A549 (cell line): ENCODE measurements at regions not wholly inside any gene's neighbourhood (a gene's known extent, or its start where the extent isn't known, plus 50 kb on each side); places are given as distances from the start of the nearest gene placed in this dataset.

ENCODE experiments used
- CHD4 ChIP-seq: fragments of 200-600 bp; sonication (generic); IDR thresholded peaks from 2 replicates; pipeline ENCODE4 v1.6.1; 2016; ENCODE audit warnings: antibody characterized with exemption, mild to moderate bottlenecking, borderline replicate concordance
- HOXA7 ChIP-seq: fragments of 250-450 bp; sonication (Bioruptor Pico); IDR thresholded peaks from 2 replicates; pipeline ENCODE4 v1.5.0; 2020; ENCODE audit warnings: mild to moderate bottlenecking, moderate library complexity
- RAD21 ChIP-seq, 2 experiments: fragments of >200 bp in 1 of 2; sonication (Bioruptor Twin) in 1 of 2; formaldehyde crosslinking in 1 of 2; IDR thresholded peaks in 1 of 2; conservative IDR thresholded peaks in 1 of 2; 2 replicates in 1 of 2; 3 replicates in 1 of 2; pipeline ENCODE4 v1.6.1; 2012 to 2018; ENCODE audit warnings: inconsistent platforms in 1 of 2
- SMC3 ChIP-seq: fragments of >200 bp; sonication (Bioruptor Twin); formaldehyde crosslinking; IDR thresholded peaks from 3 replicates; pipeline ENCODE4 v1.6.1; 2018; ENCODE audit warnings: inconsistent platforms
- TF ChIP-seq, protein P1 (sequence below): fragments of >200 bp; sonication (Bioruptor Twin); formaldehyde crosslinking; IDR thresholded peaks from 3 replicates; pipeline ENCODE4 v1.5.1; 2016
- TF ChIP-seq, protein P2 (sequence below): fragments of 450-650 bp; IDR thresholded peaks from 2 replicates; pipeline ENCODE4 v1.6.1; 2014; ENCODE audit warnings: antibody characterized with exemption
- TF ChIP-seq, protein P3 (sequence below): fragments of 200-600 bp; sonication (generic); IDR thresholded peaks from 2 replicates; pipeline ENCODE4 v1.6.1; 2016; ENCODE audit warnings: antibody characterized with exemption, mild to moderate bottlenecking, moderate library complexity
- TF ChIP-seq, protein P4 (sequence below): fragments of >200 bp; sonication (Bioruptor Twin); formaldehyde crosslinking; IDR thresholded peaks from 3 replicates; pipeline ENCODE4 v1.6.1; 2016

DNA sequence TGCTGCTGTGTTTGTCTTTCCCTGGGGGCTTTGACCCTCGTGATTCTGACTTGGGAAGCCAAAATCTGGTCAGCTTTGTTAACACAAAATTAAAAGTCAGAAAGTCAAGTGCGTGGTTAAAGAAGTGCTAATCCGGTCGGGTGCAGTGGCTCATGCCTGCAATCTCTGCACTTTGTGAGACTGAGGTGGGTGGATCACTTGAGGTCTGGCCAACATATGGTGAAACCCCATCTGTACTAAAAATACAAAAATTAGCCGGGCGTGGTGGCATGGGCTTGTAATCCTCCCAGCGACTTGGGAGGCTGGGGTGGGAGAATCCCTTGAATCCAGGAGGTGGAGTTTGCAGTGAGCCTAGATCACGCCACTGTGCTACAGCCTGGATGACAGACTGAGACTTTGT lies 844.6 kb downstream of the VRK1 start:
- TF ChIP-seq, protein P1, sequence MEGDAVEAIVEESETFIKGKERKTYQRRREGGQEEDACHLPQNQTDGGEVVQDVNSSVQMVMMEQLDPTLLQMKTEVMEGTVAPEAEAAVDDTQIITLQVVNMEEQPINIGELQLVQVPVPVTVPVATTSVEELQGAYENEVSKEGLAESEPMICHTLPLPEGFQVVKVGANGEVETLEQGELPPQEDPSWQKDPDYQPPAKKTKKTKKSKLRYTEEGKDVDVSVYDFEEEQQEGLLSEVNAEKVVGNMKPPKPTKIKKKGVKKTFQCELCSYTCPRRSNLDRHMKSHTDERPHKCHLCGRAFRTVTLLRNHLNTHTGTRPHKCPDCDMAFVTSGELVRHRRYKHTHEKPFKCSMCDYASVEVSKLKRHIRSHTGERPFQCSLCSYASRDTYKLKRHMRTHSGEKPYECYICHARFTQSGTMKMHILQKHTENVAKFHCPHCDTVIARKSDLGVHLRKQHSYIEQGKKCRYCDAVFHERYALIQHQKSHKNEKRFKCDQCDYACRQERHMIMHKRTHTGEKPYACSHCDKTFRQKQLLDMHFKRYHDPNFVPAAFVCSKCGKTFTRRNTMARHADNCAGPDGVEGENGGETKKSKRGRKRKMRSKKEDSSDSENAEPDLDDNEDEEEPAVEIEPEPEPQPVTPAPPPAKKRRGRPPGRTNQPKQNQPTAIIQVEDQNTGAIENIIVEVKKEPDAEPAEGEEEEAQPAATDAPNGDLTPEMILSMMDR: no peak
- TF ChIP-seq, protein P2, sequence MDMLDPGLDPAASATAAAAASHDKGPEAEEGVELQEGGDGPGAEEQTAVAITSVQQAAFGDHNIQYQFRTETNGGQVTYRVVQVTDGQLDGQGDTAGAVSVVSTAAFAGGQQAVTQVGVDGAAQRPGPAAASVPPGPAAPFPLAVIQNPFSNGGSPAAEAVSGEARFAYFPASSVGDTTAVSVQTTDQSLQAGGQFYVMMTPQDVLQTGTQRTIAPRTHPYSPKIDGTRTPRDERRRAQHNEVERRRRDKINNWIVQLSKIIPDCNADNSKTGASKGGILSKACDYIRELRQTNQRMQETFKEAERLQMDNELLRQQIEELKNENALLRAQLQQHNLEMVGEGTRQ: no peak
- TF ChIP-seq, protein P3, sequence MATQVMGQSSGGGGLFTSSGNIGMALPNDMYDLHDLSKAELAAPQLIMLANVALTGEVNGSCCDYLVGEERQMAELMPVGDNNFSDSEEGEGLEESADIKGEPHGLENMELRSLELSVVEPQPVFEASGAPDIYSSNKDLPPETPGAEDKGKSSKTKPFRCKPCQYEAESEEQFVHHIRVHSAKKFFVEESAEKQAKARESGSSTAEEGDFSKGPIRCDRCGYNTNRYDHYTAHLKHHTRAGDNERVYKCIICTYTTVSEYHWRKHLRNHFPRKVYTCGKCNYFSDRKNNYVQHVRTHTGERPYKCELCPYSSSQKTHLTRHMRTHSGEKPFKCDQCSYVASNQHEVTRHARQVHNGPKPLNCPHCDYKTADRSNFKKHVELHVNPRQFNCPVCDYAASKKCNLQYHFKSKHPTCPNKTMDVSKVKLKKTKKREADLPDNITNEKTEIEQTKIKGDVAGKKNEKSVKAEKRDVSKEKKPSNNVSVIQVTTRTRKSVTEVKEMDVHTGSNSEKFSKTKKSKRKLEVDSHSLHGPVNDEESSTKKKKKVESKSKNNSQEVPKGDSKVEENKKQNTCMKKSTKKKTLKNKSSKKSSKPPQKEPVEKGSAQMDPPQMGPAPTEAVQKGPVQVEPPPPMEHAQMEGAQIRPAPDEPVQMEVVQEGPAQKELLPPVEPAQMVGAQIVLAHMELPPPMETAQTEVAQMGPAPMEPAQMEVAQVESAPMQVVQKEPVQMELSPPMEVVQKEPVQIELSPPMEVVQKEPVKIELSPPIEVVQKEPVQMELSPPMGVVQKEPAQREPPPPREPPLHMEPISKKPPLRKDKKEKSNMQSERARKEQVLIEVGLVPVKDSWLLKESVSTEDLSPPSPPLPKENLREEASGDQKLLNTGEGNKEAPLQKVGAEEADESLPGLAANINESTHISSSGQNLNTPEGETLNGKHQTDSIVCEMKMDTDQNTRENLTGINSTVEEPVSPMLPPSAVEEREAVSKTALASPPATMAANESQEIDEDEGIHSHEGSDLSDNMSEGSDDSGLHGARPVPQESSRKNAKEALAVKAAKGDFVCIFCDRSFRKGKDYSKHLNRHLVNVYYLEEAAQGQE: no peak
- TF ChIP-seq CHD4 (no peak), RAD21 (conservative IDR thresholded peaks at IDR 0.05 in 1 of 2, IDR thresholded peaks at IDR 0.05 in 1 of 2) (no peak), SMC3 (no peak), HOXA7 (CRISPR knock-in tag) (no peak)
- TF ChIP-seq, protein P4, sequence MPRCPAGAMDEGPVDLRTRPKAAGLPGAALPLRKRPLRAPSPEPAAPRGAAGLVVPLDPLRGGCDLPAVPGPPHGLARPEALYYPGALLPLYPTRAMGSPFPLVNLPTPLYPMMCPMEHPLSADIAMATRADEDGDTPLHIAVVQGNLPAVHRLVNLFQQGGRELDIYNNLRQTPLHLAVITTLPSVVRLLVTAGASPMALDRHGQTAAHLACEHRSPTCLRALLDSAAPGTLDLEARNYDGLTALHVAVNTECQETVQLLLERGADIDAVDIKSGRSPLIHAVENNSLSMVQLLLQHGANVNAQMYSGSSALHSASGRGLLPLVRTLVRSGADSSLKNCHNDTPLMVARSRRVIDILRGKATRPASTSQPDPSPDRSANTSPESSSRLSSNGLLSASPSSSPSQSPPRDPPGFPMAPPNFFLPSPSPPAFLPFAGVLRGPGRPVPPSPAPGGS: no peak
